H1 (cell line): ENCODE measurements at regions not wholly inside any gene's neighbourhood (a gene's known extent, or its start where the extent isn't known, plus 50 kb on each side); places are given as distances from the start of the nearest gene placed in this dataset.

Source experiments
- BCL11A ChIP-seq, 2 experiments: IDR thresholded peaks; one replicate each; pipeline ENCODE4 v1.6.1; 2011; ENCODE audit warnings: low read depth in 2 of 2, low read length in 2 of 2, mild to moderate bottlenecking in 2 of 2
- CHD7 ChIP-seq: fragments of 300-600 bp; sonication (generic); IDR thresholded peaks from 2 replicates; pipeline ENCODE4 v1.7.1; 2012; ENCODE audit warnings: low read length, moderate library complexity, mild to moderate bottlenecking, inconsistent platforms; ENCODE audit not compliant: insufficient replicate concordance
- CTBP2 ChIP-seq: IDR thresholded peaks from 2 replicates; pipeline ENCODE4 v1.7.0; 2011; ENCODE audit warnings: borderline replicate concordance, mild to moderate bottlenecking, moderate library complexity, mixed read lengths, low read length; ENCODE audit not compliant: insufficient read depth, insufficient read length
- FOSL1 ChIP-seq: IDR thresholded peaks from 2 replicates; pipeline ENCODE4 v1.6.1; 2011; ENCODE audit warnings: mild to moderate bottlenecking, low read depth, low read length, moderate library complexity; ENCODE audit not compliant: insufficient read depth
- GTF2F1 ChIP-seq: IDR thresholded peaks from 2 replicates; pipeline ENCODE4 v1.6.1; 2012; ENCODE audit warnings: low read depth, low read length, improper control_type of control experiment, borderline replicate concordance
- MAFK ChIP-seq: IDR thresholded peaks from 2 replicates; pipeline ENCODE4 v1.6.1; 2012; ENCODE audit warnings: low read depth, mild to moderate bottlenecking, improper control_type of control experiment, low read length
- RBBP5 ChIP-seq: IDR thresholded peaks from 2 replicates; pipeline ENCODE4 v1.7.1; 2012; ENCODE audit warnings: low read depth, mild to moderate bottlenecking, inconsistent platforms, low read length, moderate library complexity, borderline replicate concordance
- TBP ChIP-seq: IDR thresholded peaks from 2 replicates; pipeline ENCODE4 v1.6.1; 2011; ENCODE audit warnings: low read depth, low read length, improper control_type of control experiment
- USF2 ChIP-seq: IDR thresholded peaks from 2 replicates; pipeline ENCODE4 v1.6.1; 2011; ENCODE audit warnings: low read length, improper control_type of control experiment

GRCh38 chr10:28965937-28966336 is 288.6 kb downstream of the BAMBI start (continued):
- TF ChIP-seq CHD7 (no peak), RBBP5 (no peak), TBP (no peak), MAFK (no peak), CTBP2 (no peak), GTF2F1 (no peak), USF2 (no peak), FOSL1 (no peak), BCL11A (IDR thresholded peaks at IDR 0.05; ENCODE audit: low read depth in 2 of 2, low read length in 2 of 2) (no peak)
- TF ChIP-seq, all 59 proteins: peak for 0
